HG03196 (cell line): ENCODE measurements at regions not wholly inside any gene's neighbourhood (a gene's known extent, or its start where the extent isn't known, plus 50 kb on each side); places are given as distances from the start of the nearest gene placed in this dataset.
"Not testable (repeated sequence)": the region's sequence is repeated elsewhere in the genome, so short reads cannot be mapped to it uniquely, and the experiment has no call there.

Experiments used
- ATAC-seq: cut with Tn5 transposase; IDR thresholded peaks from one replicate; pipeline ENCODE4 v1.9.1; 2021; ENCODE audit not compliant: unreplicated experiment

DNA sequence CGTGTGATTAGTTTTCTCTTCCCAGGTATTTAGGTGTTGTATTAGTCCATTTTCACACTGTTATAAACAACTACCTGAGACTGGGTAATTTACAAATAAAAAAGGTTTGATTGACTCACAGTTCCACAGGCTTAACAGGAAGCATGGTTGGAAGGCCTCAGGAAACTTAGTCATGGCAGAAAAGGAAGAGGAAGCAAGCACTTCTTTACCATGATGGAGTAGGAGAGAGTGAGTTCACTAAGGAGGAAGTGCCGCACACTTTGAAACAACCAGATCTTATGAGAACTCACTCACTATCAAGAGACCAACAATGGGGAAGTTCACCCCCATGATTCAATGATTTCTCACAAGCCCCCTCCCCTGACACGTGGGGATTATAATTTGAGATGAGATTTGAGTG lies 1343.7 kb upstream of the GOT2 start:
- ATAC-seq = no peak

DNA sequence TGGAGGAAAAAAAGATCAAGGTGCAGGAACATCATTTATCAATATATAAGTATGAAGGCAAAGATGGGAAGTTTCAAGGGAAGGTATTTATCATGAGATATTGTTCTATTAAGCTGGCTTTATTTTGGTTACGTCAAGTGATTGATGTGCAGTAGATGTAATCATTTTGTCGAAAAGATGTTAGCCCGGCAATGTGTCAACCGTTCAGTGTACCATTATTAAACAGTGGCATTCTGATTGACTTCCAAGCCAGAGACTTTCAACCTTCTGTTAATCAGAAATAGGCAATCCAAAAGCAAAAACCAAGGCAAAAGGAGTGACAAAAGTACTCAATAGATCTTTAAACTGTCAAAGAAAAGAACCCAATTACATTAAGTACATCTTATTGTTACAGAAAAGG lies 1340.3 kb upstream of the GOT2 start:
- ATAC-seq = no peak

DNA sequence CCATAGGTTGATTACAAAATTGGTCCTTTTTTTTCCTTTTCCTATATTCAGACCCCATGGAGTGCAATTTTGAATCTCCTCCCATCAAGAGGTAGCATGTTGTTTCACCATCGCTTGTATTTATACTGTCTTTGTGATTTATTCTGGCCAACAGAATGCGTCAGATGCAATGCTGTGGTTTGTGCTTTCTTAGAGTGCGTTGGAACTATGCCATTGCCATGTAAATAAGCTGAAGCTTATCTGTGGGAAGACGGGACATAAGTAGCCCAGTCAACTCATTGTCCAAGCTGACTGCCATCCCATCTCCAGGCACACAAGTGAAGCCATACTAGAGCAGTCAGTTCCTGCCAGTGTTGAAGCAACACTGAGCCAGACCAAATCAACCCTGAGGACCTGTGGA lies 1339.3 kb upstream of the GOT2 start:
- no peak for ATAC-seq

DNA sequence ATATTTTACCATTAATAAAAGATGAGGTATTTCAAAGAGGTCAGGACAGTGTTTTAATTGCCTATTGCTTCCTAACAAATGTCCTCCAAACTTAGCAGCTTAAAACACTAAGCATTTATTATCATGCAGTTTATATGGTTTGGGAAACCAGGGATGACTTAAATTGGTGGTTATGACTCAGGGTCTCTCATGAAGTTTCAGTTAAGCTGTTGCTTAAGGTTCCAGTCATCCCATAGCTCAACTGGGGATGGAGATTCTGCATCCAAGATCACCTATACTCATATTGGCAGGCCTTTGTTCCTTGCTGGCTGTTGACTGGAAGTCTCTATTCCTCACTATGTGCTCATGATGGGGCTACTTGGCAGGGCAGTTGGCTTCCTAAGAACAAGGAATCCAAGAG lies 1329.9 kb upstream of the GOT2 start:
- ATAC-seq = no peak

DNA sequence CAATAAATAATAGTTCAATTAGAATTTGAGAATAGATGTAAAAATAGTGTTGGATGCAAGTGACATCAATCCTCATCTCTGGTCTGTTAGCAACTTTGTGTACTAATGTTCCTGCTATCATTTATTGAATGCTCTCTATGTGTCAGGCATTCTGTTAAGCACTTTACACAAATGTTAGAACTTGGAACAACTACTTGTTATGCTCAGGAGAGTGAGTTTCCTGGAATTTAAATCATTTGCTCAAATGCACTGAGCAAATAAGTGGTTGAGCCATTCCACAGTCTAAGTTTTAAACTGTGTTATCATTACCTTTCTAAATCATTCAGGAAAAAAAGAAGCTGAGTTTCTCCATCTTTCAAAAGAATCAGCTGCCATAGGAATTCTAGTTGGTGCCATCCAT lies 1327.3 kb upstream of the GOT2 start:
- ATAC-seq = no peak

DNA sequence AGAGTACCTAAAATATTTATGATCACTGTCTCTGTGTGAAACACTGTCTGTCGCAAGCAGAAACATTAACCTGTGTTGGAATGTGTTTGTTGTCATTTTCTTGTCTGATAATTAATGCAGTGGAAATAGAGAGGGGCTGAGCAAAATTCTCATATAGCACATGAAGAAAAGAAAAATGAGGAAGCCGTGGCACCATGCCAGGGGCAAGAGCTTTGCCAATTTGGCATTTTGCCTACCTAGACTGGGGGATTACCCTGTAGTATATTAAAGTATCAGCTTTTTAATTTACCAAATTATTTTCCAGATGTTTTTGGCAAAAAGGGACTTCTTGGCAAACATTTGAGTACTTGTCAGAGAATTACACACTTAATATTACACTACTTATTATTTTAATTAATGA lies 1326.6 kb upstream of the GOT2 start:
- no peak for ATAC-seq

DNA sequence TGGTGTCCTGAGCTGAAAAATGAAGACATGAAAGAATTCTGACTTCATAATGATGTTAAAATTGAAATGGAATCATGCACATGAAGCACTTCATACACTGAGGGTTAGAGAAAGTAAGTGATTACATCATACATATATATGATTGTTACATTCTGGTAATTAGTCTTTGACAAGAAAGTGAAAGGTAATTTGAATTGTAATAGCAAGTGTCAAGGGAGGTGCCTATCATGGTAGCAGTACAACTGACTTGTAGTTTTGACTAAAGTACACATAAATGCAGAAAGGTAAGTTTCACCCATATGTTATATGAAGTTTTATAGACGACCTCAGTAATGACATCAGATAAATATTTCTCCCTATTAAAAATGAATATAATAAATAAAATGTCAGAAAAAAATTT lies 1325.0 kb upstream of the GOT2 start:
- no peak for ATAC-seq

DNA sequence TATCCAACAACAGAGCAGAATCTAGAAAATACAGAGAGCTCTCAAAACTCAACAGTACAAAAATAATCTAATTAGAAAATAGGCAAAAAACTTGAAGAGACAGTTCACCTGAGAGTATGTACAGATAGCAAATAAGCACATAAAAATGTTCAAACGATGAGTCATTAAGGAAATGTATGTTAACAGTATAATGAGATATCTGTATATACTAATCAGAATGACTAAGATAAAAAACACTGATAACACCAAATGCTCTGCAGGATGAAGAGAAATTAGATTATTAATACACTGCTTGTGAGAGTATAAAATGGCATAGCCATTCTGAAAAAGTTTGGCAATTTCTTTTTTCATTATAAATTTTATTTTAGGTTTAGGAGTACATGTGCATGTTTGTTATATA lies 1307.6 kb upstream of the GOT2 start:
- ATAC-seq = no peak

DNA sequence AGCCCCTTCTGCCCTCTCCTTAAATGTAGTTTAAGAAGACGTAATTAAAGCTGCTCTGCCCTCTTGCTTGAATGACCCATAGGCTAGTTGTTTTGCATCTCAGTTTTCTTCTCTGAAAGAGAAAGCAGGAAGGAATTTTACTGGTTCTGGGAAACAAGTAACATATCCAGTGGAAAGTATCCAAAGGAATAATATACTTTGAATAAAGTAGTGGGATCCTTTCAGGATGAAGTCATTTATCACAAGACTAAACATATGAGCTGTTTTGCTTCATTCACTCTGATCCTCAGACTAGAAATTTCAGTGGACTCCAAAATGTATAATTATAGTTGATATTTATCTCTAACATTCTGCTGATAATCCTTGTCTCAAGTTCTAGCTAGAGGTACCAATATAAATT lies 1297.6 kb upstream of the GOT2 start:
- ATAC-seq = no peak

DNA sequence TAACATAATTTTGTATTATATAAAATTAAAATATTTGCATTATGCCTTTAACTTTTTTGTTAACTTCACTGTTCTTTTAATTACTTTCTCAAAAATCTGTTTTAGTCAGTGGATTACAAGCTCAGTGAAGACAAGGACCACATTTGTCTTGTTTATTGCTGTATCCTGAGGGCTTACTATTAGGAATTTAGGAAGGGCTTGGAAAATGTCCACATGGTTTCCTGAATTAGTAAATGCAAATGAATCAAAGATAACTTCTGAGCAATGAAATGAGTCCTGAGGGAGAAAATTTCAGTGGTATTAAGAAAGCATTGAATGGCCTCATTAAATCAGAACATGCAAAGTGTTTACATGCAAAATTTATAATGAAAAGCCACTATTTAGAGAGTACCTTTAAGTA lies 1293.2 kb upstream of the GOT2 start:
- no peak for ATAC-seq

DNA sequence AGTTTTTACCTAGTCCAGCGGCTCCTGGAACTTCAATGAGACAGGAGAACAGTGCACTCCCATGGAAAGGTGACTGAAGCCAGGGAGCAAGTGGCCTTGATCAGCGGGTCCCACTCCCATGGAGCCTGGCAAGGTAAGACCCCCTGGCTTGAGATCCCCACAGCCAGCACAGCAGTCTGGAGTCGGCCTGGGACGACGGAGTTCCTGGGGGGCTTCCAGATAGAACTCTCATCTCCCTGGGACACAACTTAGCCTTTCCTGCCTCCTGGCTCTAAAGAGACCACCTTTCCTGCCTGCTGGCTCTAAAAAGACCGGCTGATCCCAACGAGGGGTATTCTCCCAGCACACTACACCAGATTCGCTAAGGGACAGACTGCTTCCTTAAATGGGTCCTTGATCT lies 1279.0 kb upstream of the GOT2 start:
- no peak for ATAC-seq

DNA sequence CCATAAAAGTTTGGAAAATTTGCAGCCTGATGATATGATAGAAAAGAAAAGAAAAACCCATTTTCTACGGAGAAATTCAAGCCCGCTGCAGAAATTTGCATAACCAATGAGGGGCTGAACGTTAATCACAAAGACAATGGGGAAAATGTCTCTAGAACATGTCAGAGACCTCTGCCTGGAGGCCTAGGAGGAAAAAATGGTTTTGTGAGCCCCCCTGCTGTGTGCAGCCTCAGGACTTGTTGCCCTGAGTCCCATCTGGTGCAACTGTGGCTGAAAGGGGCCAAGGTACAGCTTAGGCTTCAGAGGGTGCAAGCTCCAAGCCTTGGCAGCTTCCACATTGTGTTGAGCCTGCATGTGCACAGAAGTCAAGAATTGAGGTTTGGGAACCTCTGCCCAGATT lies 1267.4 kb upstream of the GOT2 start:
- no peak for ATAC-seq

DNA sequence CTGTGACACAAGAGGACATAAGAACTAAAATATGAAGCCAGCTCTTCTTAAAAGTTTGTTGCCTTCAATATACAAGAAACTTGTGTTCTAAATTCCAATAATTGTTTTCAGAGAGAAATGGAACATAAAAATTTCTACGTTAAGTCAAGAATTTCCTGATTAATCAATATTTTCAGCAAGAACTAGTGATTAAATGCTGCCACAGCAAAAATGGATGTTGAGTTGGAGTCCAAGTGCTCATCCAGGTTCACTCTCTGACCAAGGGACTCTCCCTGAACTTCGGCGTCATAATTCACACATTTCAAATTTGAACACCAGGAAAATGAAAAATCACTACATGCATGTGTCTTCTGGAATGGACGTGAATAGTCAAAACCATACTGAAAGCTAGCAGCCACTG lies 1263.6 kb upstream of the GOT2 start:
- no peak for ATAC-seq

DNA sequence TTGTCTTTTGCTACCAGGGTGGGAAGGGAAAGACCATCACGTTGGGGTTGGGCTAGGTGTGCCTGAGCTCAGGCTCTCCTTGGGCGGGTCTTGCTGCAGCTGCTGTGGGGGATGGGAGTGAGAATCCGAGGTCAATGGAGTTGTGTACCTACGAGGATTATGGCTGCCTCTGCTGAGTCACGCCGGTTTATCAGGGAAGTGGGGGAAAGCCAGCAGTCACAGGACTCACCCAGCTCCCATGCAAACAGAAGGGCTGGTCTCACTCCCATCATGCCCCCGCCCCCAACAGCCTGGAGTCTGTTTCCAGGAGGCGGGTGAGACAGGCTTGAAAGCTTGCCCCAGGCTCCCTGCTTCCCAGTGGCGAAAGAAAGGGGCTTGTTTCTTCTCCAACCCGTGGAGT lies 1259.0 kb upstream of the GOT2 start:
- no peak for ATAC-seq

DNA sequence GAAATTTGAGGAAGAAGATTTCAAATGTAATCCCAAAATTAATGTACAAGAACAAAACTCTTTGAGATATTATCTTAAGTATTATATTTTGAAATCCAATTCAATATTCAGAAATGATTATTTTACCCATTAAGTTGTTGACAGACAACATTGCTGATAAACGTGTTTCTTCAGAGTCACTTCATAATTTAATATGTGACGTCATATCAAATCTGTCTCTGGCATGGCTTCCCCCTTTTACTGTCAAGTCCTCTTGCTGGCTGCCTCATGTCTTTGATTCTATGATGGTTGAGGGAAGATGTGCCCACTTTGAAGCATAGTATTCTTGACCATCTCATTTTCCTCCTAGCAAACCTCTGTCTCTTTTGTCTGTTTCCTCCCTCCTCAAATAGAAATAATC lies 1257.1 kb upstream of the GOT2 start:
- no peak for ATAC-seq

DNA sequence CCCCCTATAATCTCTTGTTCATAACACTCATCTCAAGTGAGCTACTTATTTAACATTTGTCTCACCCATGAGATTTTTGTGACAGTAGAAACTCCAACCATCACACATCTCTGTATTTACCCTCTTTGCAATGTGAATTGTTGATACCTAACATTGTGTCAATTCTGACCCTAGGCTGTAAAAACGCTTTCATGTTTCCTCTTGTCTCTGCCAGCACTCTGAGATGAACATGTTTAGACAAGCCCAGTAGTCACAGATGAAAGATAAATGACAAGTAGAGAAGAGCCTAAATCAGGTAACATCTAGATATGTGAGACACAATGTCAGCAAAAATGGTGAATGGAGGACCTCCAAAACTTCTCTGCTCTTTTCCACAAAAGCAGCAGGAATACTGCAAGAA lies 1254.5 kb upstream of the GOT2 start:
- ATAC-seq = no peak

DNA sequence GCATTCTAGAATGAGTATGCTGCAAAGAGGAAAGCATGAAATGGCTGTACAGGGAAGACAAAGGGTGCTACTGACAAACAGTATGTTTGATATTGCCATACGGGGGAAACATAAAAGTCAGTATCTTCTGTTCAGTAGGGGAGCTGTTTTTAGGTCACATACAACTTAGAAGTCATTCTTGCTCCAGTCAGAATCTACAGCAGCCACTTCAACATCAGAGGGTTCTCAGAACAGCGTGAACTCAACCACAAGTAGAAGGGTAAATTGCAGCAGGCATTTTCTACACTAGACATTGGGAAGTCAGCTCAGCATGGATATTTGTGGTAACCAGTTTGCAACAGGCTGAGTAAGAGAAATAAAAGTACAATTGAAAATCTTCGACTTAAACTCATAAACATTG lies 1241.8 kb upstream of the GOT2 start:
- no peak for ATAC-seq

DNA sequence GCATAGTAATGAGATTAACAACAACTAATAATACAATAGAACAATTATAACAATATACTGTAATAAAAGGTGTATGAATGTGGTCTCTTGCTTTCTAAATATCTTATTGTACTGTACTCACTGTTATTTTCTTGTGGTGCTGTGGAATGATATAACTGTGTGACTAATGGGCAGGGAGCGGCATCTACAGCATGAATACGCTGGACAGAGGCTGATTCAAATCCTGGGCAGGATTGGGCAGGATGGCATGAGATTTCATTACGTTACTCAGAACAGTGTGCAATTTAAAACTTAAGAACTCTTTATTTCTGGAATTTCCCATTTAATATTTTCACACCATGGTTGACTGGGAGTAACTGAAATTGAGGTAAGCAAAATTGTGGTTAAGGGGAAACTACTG lies 1239.8 kb upstream of the GOT2 start:
- ATAC-seq = no peak

DNA sequence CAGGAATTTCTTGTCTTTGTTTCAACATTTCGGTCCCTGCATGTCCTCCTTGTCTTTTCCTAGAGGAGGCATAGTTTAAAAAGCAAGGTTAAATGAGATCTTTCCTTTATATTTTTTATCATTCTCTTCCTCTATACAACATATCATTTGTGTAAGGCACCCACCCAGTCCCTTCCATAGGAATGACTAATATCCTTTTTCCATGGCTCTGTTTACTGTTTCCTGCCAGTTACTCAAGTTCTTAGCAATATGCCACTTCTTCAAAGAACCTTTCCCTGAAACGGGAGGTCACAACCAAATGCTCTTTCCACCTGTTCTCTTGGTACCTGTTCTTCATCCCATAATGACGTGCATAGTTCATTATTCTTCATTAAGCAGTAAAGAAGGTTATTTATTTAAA lies 1237.1 kb upstream of the GOT2 start:
- ATAC-seq = no peak

DNA sequence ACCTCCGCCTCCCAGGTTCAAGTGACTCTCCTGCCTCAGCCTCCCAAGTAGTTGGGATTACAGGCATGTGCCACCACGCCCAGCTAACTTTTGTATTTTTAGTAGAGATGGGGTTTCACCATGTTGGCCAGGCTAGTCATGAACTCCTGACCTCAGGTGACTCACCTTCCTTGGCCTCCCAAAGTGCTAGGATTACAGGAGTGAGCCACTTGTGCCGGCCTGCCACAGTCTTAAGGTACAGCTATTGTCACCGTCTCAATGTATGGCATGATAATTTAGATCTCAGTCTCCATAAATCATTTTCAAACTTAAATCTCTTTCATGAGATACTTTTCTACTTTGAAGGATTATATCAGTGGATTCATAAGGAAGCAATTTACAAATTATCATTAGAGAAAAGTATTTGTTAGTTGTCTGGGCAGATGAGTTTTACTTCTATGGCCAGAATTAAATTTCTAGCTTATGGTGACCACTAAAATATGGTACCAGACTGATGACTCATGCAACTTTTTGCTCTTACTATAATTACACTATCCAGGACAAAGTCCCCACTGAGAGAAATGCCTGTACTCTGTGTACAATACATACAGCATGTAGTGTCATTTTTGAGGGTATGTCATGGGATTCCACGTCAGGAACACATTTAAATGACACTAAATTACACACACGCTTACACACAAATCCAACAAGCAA lies 1230.3 kb upstream of the GOT2 start:
- ATAC-seq = no peak

DNA sequence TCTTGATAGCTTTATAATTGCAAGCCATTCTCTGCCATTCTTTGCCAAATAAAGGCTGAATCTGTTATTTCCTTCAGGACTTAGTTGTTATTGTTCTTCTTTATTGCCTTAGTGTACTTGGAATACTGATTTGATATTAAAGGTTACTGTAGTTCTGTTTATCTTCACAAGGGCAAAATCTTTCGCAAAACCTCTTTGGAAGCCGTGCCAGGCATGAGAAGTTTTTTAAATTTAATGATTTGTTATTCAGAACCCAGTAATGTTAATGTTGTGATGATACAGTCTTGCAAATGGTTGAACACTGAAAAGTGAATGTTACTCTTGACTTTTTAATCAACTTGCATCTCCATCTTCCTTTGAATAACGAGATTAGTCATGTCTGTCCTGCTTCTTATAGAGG lies 1225.2 kb upstream of the GOT2 start:
- no peak for ATAC-seq

DNA sequence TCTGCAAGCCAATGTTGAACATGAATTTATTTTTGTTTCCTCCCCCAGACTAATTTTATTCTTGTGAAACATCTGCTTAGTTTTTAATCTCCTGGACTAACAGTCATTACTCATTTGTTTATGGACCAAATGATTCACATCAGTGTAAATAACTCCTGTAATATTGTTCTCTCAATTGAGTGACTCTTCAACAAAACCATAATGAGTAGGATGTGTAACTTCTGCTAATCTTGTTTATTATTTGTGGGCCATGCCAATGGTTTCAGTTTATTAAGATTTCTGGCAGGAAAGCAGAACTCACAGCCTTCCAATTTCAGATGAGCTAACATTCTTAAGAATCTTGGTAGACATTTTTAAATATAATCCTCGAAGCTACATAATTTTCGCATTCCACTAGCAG lies 1216.3 kb upstream of the GOT2 start:
- no peak for ATAC-seq

DNA sequence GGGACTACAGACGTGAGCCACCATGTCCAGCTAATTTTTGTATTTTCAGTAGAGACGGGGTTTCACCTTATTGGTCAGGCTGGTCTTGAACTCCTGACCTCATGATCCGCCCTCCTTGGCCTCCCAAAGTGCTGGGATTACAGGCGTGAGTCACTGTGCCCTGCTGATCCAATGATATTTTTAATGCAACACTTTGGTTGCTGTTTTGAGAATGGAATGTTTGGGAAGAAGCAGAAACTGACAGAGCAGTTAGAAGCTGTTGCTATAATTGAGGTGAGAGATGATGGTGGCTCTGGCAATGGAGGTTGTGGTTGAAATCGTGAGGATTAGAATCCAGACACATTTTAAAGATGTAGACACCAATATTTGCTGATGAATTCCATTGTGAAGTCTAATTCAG lies 1209.9 kb upstream of the GOT2 start:
- not testable (repeated sequence) for ATAC-seq

DNA sequence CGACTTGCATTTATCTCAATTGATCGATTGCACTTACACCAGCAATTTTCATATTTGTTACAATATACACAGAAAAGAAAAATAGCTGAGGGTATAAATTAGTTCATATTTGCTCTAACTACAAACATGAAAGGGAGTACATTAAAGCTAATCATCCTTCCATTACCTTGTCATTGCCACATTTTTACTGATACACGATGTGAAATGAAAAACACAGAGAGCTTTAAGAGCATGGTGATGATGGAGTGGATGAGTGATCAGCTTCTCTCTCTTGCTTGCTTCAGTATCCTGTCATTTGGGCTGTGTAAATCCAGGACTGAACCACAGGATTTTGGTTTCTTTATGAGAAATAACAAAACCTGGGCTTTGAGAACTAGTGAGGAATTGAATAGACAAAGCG lies 1207.5 kb upstream of the GOT2 start:
- ATAC-seq = no peak
